Lung (tissue), 11 donors: ENCODE measurements at regions not wholly inside any gene's neighbourhood (a gene's known extent, or its start where the extent isn't known, plus 50 kb on each side); places are given as distances from the start of the nearest gene placed in this dataset.

Experiments used
- ATAC-seq: fragments of 200-7000 bp; cut with Tn5 transposase; one replicate; pipeline ENCODE4 v1.9.1; 2020; ENCODE audit warnings: moderate number of reproducible peaks; ENCODE audit not compliant: insufficient read depth, low FRiP score
- DNase-seq, 3 donors: peaks; one replicate each; pipeline ENCODE4 v3.0.0-alpha.2; 2013 to 2017
- H3K27ac ChIP-seq, 2 donors: one replicate each; pipeline ENCODE4 v1.5.1; 2013; ENCODE audit warnings: mild to moderate bottlenecking in 2 of 2, moderate library complexity in 2 of 2, control low read depth in 1 of 2, inconsistent platforms in 1 of 2, low read depth in 1 of 2, low read length in 1 of 2
- H3K27me3 ChIP-seq, 3 donors: one replicate each; pipeline ENCODE4 v1.5.1; 2013; ENCODE audit warnings: low read length in 2 of 3; ENCODE audit not compliant: control insufficient read depth in 3 of 3, insufficient read depth in 3 of 3
- H3K36me3 ChIP-seq, 4 donors: one replicate each; pipeline ENCODE4 v1.5.1; 2013; ENCODE audit warnings: low read length in 4 of 4, mild to moderate bottlenecking in 1 of 4, moderate library complexity in 1 of 4; ENCODE audit not compliant: control insufficient read depth in 4 of 4, insufficient read depth in 4 of 4
- H3K4me1 ChIP-seq, 5 donors: one replicate each; pipeline ENCODE4 v1.5.1; 2013; ENCODE audit warnings: low read length in 5 of 5, mild to moderate bottlenecking in 2 of 5, moderate library complexity in 1 of 5; ENCODE audit not compliant: control insufficient read depth in 5 of 5, insufficient read depth in 5 of 5
- H3K4me3 ChIP-seq: one replicate; pipeline ENCODE4 v1.5.1; 2013; ENCODE audit warnings: mild to moderate bottlenecking, control low read depth, moderate library complexity
- H3K9ac ChIP-seq, 2 donors: one replicate each; pipeline ENCODE4 v1.5.1; 2013; ENCODE audit warnings: low read length in 2 of 2, control low read depth in 1 of 2; ENCODE audit not compliant: insufficient read depth in 1 of 2
- H3K9me3 ChIP-seq, 4 donors: one replicate each; pipeline ENCODE4 v1.5.1; 2013; ENCODE audit warnings: low read length in 3 of 4, mild to moderate bottlenecking in 1 of 4, moderate library complexity in 1 of 4; ENCODE audit not compliant: control insufficient read depth in 4 of 4, insufficient read depth in 3 of 4
- CTCF ChIP-seq: IDR thresholded peaks from 2 replicates; pipeline ENCODE4 v1.5.1; 2012; ENCODE audit warnings: mild to moderate bottlenecking; ENCODE audit errors: control extremely low read depth, extremely low read depth
- WGBS, 2 donors: extraction: QIAGEN DNeasy Blood & Tissue Kit; methylation state at CpG; one replicate each; pipeline ENCODE4 v1.1.7; 2013; 5-methylcytosine and 5-hydroxymethylcytosine counted together
- donor health status: control.
- donor health status: control.
- donor health status: Bipolar disorder and iron deficiency.
- donor health status: healthy.
- donor health status: DM: yes; HTN: yes; CAD: no.

- 80 to 87% methylated on average over 1 of the region's 1 CpG for WGBS, 2 donors
- TF ChIP-seq CTCF, result no peak
- H3K9me3 ChIP-seq, result no peaks in the 10 kb centered on the region
- DNase-seq (no peak), ATAC-seq (no peak)
- H3K9ac ChIP-seq, result no peak overlapping the region
- H3K27me3 ChIP-seq, result no peaks in the 10 kb centered on the region
- no peaks in the 10 kb centered on the region for H3K36me3 ChIP-seq
- H3K4me3 ChIP-seq, result no peak overlapping the region
- H3K4me1 ChIP-seq, result no peaks in the 10 kb centered on the region
- no peak overlapping the region for H3K27ac ChIP-seq
Measured at GRCh38 chr5:84602371-84602771, 217.7 kb upstream of the EDIL3 start.

GRCh38 chr5:84599964-84600363 is 215.3 kb upstream of the EDIL3 start:
- WGBS, 2 donors, result 77 to 83% methylated on average over 3 of the region's 3 CpGs
- ATAC-seq (no peak), DNase-seq (no peak)
- Histone ChIP-seq H3K9ac (no peak overlapping the region), H3K27ac (no peak overlapping the region), H3K9me3 (no peaks in the 10 kb centered on the region), H3K27me3 (no peaks in the 10 kb centered on the region), H3K4me3 (no peak overlapping the region), H3K36me3 (no peaks in the 10 kb centered on the region), H3K4me1 (no peaks in the 10 kb centered on the region)
- TF ChIP-seq CTCF, result no peak

GRCh38 chr5:84597904-84598303 is 213.2 kb upstream of the EDIL3 start:
- WGBS, 2 donors, result 64 to 80% methylated on average over 2 of the region's 2 CpGs
- H3K4me3 ChIP-seq, result no peak overlapping the region
- H3K9ac ChIP-seq, result no peak overlapping the region
- no peaks in the 10 kb centered on the region for H3K36me3 ChIP-seq
- TF ChIP-seq CTCF, result no peak
- no peak overlapping the region for H3K27ac ChIP-seq
- H3K9me3 ChIP-seq, result no peaks in the 10 kb centered on the region
- no peaks in the 10 kb centered on the region for H3K4me1 ChIP-seq
- no peak for DNase-seq
- no peaks in the 10 kb centered on the region for H3K27me3 ChIP-seq
- ATAC-seq, result no peak

GRCh38 chr5:84590629-84591028 is 205.9 kb upstream of the EDIL3 start:
- DNase-seq, result no peak
- Histone ChIP-seq H3K9me3 (no peaks in the 10 kb centered on the region), H3K27me3 (no peaks in the 10 kb centered on the region), H3K27ac (no peak overlapping the region), H3K4me3 (no peak overlapping the region), H3K36me3 (no peaks in the 10 kb centered on the region), H3K4me1 (peaks cover 0 to 12% (median 0%) of the 10 kb centered on the region in 5 donors), H3K9ac (no peak overlapping the region)
- WGBS, 2 donors, result 90 to 92% methylated on average over 3 of the region's 3 CpGs
- no peak for TF ChIP-seq CTCF
- no peak for ATAC-seq
